Islet of Langerhans (tissue), 1 donor: ENCODE measurements at regions not wholly inside any gene's neighbourhood (a gene's known extent, or its start where the extent isn't known, plus 50 kb on each side); places are given as distances from the start of the nearest gene placed in this dataset.
"Not testable (repeated sequence)": the region's sequence is repeated elsewhere in the genome, so short reads cannot be mapped to it uniquely, and the experiment has no call there.

ENCODE experiments used
- FAIRE-seq: peaks from one replicate; lab custom pipeline; 2011; peaks lifted over from hg19 to GRCh38; lab: Jason Lieb, UNC

DNA sequence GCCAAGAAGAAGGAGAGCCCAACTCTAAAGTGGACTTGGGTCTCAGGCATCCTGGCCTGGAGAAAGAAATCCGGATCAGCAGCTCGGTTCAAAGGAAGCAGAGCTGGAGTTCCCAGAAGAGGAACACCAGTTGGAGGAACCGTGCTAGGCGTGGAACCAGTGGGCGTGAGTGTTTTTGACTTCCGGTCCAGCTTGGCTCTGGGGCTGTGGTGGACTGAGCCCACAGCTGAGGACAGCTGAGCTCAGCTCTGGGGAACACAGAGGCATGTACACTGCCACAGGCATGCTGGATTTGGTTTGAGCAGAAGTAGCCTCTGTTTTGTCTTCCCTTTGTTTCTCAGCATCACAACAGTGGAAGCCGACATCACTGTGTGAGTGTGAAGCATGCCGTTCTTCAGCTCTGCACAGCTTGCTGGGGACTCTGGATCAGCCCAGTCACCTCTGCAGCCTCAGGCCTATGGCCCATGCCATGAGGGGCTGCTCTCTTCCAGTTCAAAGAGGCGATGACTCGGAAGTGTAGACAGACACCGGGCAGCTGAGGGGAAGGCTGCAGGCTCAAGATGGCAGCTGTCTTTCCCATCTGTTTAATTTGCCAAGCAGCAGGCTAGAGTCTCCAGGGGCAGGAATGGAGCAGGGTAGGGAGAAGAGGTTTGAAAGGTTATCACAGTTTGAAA, 185.8 kb upstream of the UBE3A start:
- FAIRE-seq, result no peak

DNA sequence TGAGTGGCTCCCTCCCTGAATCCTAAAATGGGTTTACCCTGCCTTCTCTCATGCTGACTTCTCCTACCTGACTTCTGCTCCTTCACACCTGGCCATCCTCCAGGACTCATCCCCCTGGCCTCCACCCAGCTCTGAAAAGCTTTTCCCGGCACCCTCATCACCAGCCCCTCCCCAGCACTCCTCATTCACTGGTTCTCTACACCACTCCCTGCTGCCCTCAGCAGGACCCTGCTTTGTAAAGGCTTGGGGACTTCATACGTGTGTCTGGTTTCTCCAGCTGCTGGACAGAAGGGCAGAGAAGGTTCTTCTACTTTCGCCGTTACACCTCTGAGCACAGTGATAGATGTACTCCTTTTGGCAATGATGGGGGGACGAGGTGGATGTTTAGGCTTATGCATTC, 184.9 kb upstream of the UBE3A start:
- no peak for FAIRE-seq

GRCh38 chr15:25620466-25620865, 181.6 kb upstream of the UBE3A start:
- FAIRE-seq, result no peak

DNA sequence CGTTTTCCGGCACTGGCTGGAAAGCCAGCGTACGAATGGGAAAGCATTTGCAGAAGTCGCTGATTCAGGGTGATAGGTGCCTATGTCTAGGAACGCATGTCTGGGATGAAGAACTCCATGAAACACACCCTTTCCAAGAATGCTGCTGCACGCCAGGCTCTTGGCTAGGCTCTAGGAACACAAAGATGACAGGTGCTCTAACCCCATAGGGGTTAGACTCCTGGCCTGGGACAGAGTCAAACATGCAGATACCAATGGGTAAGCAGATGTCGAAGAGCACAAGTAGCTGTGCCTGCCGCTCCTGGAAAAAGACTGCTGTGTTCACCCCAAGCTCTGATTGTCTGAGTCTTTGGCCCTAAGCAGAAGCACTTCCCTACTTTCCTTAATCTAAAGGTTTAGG, 180.9 kb upstream of the UBE3A start:
- no peak for FAIRE-seq

DNA sequence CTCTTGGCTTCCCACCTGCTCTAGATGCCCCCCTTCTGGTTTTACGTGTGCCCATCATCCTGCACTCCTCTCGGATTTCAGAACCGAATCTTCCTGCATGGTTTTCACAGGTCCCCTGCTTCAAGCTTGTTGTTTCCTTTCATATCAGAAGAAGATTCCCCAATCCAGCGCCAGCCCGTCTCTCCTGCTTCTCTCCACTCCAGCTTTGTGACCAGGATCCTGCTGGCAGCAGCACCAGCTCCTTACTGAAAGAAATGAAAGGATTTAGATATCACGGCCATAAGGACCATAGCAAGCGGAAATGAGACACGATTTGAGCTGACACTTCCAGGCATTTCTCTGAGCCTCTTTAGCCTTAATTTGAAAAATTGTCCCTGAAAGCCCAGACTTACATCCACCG, 180.3 kb upstream of the UBE3A start:
- no peak for FAIRE-seq

GRCh38 chr15:25618161-25618560, 179.3 kb upstream of the UBE3A start:
- FAIRE-seq, result no peak

GRCh38 chr15:25616471-25616870, 177.6 kb upstream of the UBE3A start:
- no peak for FAIRE-seq

- no peak for FAIRE-seq
Measured at GRCh38 chr15:25613134-25613533, 174.3 kb upstream of the UBE3A start.

DNA sequence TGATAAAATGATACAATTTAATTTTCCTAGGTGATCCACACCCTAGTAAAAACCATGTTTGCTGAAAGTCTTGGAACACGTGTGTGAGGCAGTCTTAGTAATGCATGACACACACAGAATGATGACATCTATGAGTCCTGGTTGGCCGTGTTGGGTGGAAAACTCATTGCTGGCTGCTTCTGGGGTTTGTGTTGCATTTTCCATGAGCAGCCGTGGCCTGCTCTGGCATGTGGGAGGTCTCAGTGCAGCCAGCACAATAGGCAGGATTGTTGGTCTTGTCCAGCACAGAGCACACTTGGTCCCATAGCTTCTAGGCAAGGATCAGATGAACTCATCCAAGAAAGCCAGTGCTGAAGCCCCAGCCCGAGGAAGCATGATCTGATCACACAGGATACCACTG, 172.8 kb upstream of the UBE3A start:
- no peak for FAIRE-seq

DNA sequence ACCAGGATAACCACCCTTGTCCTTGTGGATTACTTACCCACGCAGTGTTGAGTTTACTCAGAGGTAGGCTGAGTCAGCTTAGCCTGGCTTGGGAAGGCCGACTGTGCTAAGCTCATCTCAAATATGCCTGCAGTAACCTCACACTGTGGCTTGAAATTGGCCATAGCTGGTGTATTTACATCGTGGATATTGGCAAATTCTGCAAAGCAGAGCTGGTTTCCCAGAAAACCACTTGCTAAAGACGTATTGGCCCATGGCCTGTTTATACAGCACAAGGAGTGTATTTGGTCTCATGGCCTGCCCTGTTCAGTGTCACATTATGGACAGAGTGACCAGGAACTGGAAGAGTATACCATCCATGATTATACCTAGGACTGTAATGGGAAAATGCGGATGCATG, 170.5 kb upstream of the UBE3A start:
- no peak for FAIRE-seq

DNA sequence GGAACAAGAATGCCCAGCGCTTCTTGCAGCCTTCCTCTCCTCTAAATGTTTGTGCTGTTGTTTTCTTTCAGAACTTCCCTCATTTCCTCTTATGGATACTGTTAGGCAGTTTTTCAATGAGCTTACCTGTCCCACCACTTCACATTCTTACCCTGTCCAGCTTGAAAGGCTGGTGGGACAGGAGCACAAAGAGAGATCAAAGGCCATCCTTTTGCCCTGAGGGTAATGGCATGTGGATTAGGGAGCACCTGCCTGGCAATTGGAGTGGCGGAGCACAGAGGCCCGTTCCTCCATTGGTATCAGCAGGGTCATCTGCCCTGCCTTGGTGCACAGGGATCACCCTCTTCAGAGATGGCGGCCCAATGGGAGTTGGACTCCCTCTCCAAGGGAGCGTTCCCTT, 170.1 kb upstream of the UBE3A start:
- FAIRE-seq, result no peak

DNA sequence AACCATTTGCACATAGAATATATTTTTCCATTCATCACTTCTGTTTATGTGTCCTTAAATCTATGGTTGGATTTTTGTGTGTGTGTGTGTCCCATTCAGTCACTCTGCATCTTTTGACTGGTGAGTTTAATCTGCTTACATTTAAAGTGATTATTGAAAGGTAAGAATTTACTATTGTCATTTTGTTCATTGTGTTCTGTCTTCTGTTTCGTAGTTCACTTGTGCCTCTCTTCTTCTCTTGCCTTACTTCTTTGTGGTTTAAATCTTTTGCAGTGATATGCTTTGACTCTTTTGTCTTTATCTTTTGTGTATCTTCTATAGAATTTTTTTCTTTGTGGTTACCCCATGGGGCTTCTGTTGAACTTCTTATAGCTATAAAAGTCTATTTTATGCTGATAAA, 166.3 kb upstream of the UBE3A start:
- FAIRE-seq, result no peak

DNA sequence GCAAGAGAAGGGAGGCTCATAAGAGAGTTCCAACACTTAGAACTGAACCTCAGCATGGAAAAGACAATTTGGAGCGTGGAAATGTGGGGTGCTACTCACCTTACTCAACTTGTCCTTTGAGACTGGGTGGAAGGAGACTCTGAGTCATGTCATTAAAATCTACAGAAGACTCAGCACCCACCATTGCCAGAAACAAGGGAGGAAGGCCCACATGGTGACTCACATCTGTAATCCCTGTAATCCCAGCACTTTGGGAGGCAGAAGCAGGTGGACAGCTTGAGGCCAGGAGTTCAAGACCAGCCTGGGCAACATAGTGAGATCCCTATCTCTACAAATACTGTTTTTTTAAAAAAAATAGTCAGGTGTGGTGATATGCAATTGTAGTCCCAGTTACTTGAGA, 161.9 kb upstream of the UBE3A start:
- no peak for FAIRE-seq

- no peak for FAIRE-seq
Measured at GRCh38 chr15:25597571-25597970, 158.7 kb upstream of the UBE3A start.

- no peak for FAIRE-seq
Measured at GRCh38 chr15:25596644-25597562, 158.1 kb upstream of the UBE3A start.

DNA sequence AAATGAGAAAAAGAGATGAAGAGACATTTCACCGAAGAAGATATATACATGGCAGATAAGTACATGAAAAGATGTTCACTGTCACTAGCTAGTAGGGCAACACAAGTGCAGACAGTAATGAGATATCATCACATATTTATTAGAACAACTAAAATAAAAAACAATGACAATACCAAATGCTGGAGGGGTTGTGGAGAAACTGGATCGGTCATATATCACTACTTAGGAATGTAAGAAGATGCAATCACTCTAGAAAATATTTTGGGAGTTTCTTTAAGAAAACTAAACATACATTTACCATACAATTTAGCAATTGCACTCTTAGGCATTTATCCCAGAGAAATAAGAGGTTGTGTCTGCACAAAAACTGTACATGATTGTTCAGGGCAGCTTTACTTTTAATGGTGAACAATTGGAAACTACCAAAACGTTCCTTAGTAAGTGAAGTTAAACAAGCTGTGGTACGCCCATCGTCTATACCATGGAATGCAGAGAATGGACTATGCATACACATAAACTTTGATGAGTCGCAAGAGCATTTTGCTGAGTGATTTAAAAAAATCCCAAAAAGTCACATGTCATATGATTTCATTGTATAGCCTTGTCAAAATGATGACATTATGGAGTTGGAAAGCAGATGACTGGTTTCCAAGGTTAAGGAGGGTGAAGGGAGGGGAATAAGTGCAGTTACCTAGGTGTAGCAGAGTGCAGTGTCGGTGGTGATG, 149.0 kb upstream of the UBE3A start:
- no peak for FAIRE-seq

DNA sequence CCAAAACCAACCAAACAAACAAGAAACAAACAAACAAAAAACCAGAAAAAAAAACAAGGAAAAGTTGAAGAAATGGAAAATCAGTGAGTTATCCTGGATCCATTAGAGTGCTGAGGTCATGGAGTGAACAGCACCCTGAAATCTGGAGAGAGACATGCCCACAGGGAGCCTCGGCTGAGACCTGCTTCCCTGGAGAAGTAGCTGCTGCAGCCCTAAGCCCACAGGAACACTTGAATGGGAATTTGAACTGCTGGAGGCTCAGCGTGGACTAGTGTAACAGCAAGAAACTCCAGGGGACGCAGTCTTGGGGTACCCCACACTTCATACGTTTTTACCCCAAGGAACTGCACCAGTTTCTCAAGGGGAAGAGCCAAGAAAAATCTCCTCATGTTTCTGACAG, 144.1 kb upstream of the UBE3A start:
- no peak for FAIRE-seq

GRCh38 chr15:25579127-25579526, 140.3 kb upstream of the UBE3A start:
- FAIRE-seq, result no peak

DNA sequence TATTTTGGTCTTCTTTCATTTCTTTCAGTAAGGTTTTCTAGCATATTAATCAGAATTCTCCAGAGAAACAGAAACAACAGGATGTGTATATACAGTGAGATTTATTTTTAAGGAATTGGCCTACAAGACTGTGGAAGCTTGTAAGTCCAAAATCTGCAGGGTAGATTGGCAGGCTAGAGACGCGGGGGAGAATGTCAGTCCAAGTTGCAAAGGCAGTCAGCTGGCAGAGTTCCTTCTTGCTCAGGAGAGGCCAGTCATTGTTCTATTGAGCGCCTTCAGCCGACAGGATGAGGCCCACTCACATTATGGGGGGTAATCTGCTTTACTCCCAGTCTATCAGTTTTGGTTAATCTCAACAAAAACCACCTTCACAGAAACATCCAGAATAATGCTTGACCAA, 133.4 kb upstream of the UBE3A start:
- no peak for FAIRE-seq

DNA sequence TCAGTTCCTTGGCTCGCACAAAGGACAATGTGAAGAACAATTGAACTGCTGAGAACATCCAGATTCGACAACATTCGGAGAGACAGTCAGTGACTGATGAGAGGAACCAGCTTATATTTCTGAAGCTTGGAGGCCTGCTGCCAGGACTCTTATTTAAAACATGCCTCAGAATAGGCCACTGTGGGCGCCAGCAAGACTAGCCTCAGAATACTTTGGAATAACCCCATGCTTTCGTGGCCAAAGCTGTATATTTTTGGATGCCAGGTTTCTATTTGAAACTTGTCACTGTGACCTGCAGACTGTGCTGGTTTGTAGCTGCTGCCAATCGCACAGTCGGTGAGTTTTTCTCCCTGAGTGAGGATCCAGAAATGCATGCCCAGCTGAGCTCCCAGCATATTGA, 129.9 kb upstream of the UBE3A start:
- FAIRE-seq, result no peak

DNA sequence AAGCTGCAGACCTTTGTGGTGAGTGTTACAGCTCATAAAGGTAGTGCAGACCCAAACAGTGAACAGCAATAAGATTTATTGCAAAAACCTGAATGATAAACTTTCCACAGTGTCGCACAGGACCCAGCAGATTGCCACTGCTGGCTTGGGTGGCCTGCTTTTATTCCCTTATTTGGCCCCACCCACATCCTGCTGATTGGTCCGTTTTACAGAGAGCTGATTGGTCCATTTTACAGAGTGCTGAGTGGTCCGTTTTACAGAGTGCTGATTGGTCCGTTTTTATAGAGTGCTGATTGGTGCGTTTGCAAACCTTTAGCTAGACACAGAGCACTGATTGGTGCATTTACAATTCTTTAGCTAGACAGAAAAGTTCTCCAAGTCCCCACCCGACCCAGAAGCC, 127.7 kb upstream of the UBE3A start:
- FAIRE-seq, result not testable (repeated sequence)

DNA sequence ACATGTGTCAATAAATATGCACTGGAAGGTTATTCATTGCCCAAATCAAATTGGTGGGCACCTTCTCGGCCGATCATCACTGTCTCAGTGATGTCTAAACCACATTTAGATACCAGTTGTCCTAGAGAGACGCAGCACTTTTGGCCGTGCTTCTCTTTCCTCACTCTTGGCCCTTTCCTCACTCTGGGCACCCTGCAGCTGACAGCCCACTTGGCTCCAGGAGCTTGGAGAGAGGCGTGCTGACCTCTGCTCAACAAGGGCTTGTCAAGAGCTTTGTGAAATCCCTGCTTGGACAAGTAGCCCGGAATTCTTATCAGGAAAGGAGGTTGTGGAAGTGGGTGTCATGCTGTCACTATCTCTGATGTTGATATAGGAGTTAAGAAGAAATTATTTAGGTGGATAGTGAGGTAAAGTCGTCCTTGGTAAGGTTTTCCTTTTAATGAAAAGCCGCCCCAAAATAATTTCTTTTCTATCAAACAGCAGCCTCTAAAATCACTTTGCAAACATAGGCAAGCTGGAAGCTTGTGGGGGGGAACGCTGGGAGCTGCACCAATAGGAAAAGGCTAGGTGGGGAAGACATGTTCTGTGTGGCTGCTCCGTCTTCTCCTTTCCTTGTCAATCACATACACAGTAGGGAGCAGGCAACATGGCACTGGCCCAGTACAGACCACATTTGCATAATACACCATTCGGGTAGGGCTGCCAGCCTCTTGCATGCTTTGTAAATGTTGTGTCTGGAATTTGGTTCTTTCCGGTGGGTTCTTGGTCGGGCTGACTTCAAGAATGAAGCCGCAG, 126.8 kb upstream of the UBE3A start:
- FAIRE-seq, result no peak
